LNCaP clone FGC (cell line): ENCODE measurements at regions not wholly inside any gene's neighbourhood (a gene's known extent, or its start where the extent isn't known, plus 50 kb on each side); places are given as distances from the start of the nearest gene placed in this dataset.

Source experiments
- DNase-seq: peaks from one replicate; pipeline ENCODE4 v3.0.0-alpha.2; 2011; ENCODE audit warnings: low read depth
- H3K4me3 ChIP-seq: 2 replicates; pipeline ENCODE4 v1.5.1; 2011; ENCODE audit warnings: mild to moderate bottlenecking, low read depth, low read length, control low read depth
- CTCF ChIP-seq: IDR thresholded peaks from 2 replicates; pipeline ENCODE4 v1.5.1; 2012; ENCODE audit warnings: mild to moderate bottlenecking; ENCODE audit not compliant: control insufficient read depth, insufficient read depth; ENCODE audit errors: extremely low read depth

DNA sequence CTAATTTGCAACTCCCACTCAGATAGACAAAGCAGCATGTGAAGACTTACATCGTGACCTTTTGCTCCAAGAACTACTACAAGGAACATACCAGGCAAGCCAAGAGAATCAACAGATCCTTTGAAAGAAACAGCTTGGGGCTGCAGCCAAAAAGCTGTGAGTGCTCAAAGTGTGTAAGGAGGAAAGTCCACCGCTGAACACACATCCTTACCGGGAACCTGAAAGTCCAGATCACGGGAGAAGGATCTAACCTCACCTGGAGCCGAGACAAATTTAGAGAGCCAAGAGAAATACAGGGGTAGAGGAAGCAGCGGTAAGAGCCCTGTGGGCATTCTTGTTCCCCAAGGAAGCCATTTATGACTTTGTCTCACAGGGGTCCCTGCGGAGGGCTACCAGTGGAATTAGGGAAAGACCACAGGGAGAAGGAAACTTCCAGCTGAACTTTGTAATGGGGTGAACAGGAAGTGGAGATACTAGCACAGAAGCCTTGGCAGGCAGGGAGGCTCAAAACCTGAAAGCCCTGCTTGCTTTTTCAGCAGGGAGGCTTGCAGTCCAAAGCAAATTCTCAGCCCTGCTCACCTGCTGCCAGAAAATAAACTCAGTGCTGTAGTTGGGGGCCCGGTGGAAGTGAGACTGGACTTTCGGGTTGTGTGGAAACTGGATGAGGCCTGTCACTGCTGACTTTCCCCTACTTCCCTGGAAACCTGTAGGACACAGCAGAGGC, 350.2 kb downstream of the DTWD2 start:
- DNase-seq = peak; percentile 95
- no peak overlapping the region for H3K4me3 ChIP-seq
- no peak for TF ChIP-seq CTCF

DNA sequence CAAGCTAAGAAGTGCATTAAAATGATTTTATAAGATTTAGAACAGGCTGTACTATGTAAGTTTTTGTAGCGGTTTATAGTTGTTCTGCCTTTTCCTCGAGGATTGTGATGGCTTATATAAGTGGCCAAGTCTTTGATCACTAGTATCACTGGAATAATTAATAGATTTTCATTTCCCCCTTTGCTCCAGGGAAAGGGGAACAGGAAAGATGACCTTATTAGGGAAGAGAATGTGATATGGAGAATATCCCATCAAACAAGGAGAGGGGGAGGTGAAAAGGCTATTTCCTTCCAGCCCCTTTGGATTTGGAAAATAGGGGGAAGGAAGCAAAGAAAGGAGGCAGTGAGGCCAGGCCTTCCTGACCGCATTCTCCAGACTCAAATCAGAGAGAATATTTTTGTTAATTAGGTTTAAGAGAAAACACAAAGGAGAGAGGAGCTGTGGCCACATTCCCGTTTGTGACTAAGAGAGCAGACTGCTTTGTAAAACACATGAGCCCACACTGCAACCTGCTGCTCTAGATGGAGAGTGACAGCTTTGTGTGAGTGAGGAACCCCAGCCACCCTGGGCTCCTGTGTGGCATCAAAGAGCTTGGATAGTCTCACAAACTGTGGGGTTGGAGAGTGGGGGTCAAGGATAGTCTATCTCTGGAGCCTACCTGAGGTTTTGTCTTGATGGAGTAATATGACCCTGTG, 359.5 kb downstream of the DTWD2 start:
- no peak overlapping the region for H3K4me3 ChIP-seq
- no peak for DNase-seq
- TF ChIP-seq CTCF = no peak

DNA sequence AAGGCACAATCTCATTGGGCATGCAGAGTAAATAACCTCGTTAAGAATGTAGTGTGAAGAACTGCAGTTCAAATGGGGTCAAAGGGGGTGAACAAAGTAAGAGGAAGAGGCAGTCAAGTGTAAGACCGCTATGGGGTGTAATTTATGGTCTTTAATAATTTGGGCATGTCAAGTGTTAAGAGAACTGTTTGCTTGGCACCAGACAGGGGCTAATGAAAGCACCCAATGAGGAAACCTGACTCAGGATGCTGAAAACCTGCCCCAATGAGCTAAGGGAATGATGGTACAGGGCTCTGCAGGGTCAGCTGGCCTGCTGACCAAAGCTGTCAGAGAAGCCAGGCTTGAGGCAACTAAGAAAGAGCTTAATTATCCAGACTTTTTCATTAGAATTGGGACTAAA, 368.1 kb downstream of the DTWD2 start:
- no peak for TF ChIP-seq CTCF

GRCh38 chr5:118619823-118620222, 368.5 kb downstream of the DTWD2 start:
- no peak overlapping the region for H3K4me3 ChIP-seq
- DNase-seq = no peak
- no peak for TF ChIP-seq CTCF

More for the DNA sequence above, 368.1 kb downstream of the DTWD2 start:
- no peak overlapping the region for H3K4me3 ChIP-seq
- DNase-seq = no peak

- TF ChIP-seq CTCF = no peak
Observed at GRCh38 chr5:118616281-118616680, 372.1 kb downstream of the DTWD2 start.

GRCh38 chr5:118614731-118615456, 373.5 kb downstream of the DTWD2 start:
- no peak overlapping the region for H3K4me3 ChIP-seq
- DNase-seq = no peak
- no peak for TF ChIP-seq CTCF

More at GRCh38 chr5:118616281-118616680, 372.1 kb downstream of the DTWD2 start:
- no peak for DNase-seq
- no peak overlapping the region for H3K4me3 ChIP-seq
